Neural cell (in vitro differentiated cells): ENCODE measurements at regions not wholly inside any gene's neighbourhood (a gene's known extent, or its start where the extent isn't known, plus 50 kb on each side); places are given as distances from the start of the nearest gene placed in this dataset.
A peak's percentile ranks its signal among the peaks of the same experiment; 100 is the strongest.

Experiments
- H2AFZ ChIP-seq: fragments of 200-600, 300-800 bp; sonication (generic), shearing (Covaris generic); 2 replicates; pipeline ENCODE4 v1.6.0; 2014; ENCODE audit warnings: low read depth, mild to moderate bottlenecking, antibody characterized with exemption, low read length, moderate library complexity
- H3F3A ChIP-seq: fragments of 200-600 bp; shearing (Covaris generic); 2 replicates; pipeline ENCODE4 v1.6.1; 2016; ENCODE audit warnings: mild to moderate bottlenecking, moderate library complexity, mixed read lengths, antibody characterized with exemption, low read length; ENCODE audit not compliant: insufficient read depth, poor library complexity, severe bottlenecking
- H3K27ac ChIP-seq: fragments of 200-600, 300-800 bp; sonication (generic), shearing (Covaris generic); 2 replicates; pipeline ENCODE4 v1.5.1; 2014; ENCODE audit warnings: mild to moderate bottlenecking, low read length, moderate library complexity
- H3K27me3 ChIP-seq: fragments of 300-800, 200-600 bp; sonication (generic), shearing (Covaris generic); 2 replicates; pipeline ENCODE4 v1.6.0; 2014; ENCODE audit warnings: mild to moderate bottlenecking, low read depth, low read length, moderate library complexity; ENCODE audit not compliant: insufficient read depth
- H3K36me3 ChIP-seq: fragments of 300-800, 200-600 bp; sonication (generic), shearing (Covaris generic); 2 replicates; pipeline ENCODE4 v1.5.1; 2014; ENCODE audit warnings: mild to moderate bottlenecking, antibody characterized with exemption, low read length, moderate library complexity; ENCODE audit not compliant: insufficient read depth
- H3K4me2 ChIP-seq: fragments of 300-800, 200-600 bp; sonication (generic), shearing (Covaris generic); 2 replicates; pipeline ENCODE4 v1.6.0; 2014; ENCODE audit warnings: mild to moderate bottlenecking, low read length
- H3K4me3 ChIP-seq: fragments of 300-800, 200-600 bp; sonication (generic), shearing (Covaris generic); 2 replicates; pipeline ENCODE4 v1.5.1; 2014; ENCODE audit warnings: mild to moderate bottlenecking, low read length, moderate library complexity
- H3K79me2 ChIP-seq: fragments of 200-600 bp; shearing (Covaris generic); replicated peaks from 2 replicates; pipeline ENCODE4 v1.6.0; 2014; ENCODE audit warnings: mild to moderate bottlenecking, low read length, moderate library complexity; ENCODE audit not compliant: insufficient read depth
- H3K9ac ChIP-seq: fragments of 300-800, 200-600 bp; sonication (generic), shearing (Covaris generic); 2 replicates; pipeline ENCODE4 v1.6.1; 2016; ENCODE audit warnings: mild to moderate bottlenecking, low read length, mixed read lengths
- H3K9me2 ChIP-seq: fragments of 200-600 bp; shearing (Covaris generic); 2 replicates; pipeline ENCODE4 v1.6.1; 2016; ENCODE audit warnings: mild to moderate bottlenecking, low read length, mixed read lengths; ENCODE audit not compliant: insufficient read depth
- H3K9me3 ChIP-seq: fragments of 200-600, 300-800 bp; sonication (generic), shearing (Covaris generic); 2 replicates; pipeline ENCODE4 v1.6.1; 2016; ENCODE audit warnings: mild to moderate bottlenecking, mixed run types, low read length, moderate library complexity, mixed read lengths
- H4K20me1 ChIP-seq: fragments of 200-600 bp; shearing (Covaris generic); 2 replicates; pipeline ENCODE4 v1.6.1; 2016; ENCODE audit warnings: mild to moderate bottlenecking, mixed run types; ENCODE audit not compliant: insufficient read depth
- EP300 ChIP-seq: fragments of 450-650 bp; conservative IDR thresholded peaks from 2 replicates; pipeline ENCODE4 v1.6.1; 2014; ENCODE audit warnings: antibody characterized with exemption, mild to moderate bottlenecking, moderate library complexity; ENCODE audit not compliant: poor library complexity, severe bottlenecking
- EZH2 ChIP-seq: fragments of 200-600, 300-800 bp; shearing (Covaris generic), sonication (generic); IDR thresholded peaks from 2 replicates; pipeline ENCODE4 v1.6.1; 2014; ENCODE audit warnings: antibody characterized with exemption, low read length, borderline replicate concordance, mild to moderate bottlenecking; ENCODE audit not compliant: insufficient read depth, poor library complexity, severe bottlenecking
- MXI1 ChIP-seq: fragments of 450-650 bp; conservative IDR thresholded peaks from 2 replicates; pipeline ENCODE4 v1.6.1; 2014; ENCODE audit warnings: antibody characterized with exemption, mild to moderate bottlenecking; ENCODE audit not compliant: poor library complexity, severe bottlenecking
- POLR2AphosphoS5 ChIP-seq: IDR thresholded peaks from 2 replicates; pipeline ENCODE4 v1.6.1; 2012
- RAD21 ChIP-seq: fragments of 450-650 bp; conservative IDR thresholded peaks from 2 replicates; pipeline ENCODE4 v1.6.1; 2014; ENCODE audit warnings: antibody characterized with exemption, mild to moderate bottlenecking, moderate library complexity
- SMC3 ChIP-seq: fragments of 450-650 bp; conservative IDR thresholded peaks from 2 replicates; pipeline ENCODE4 v1.6.1; 2014; ENCODE audit warnings: antibody characterized with exemption, mild to moderate bottlenecking, moderate library complexity; ENCODE audit not compliant: poor library complexity
- TAF1 ChIP-seq: IDR thresholded peaks from 2 replicates; pipeline ENCODE4 v1.6.1; 2012; ENCODE audit warnings: low read depth
- TF ChIP-seq, protein P1 (sequence below): IDR thresholded peaks from 2 replicates; pipeline ENCODE4 v1.6.1; 2012; ENCODE audit warnings: borderline replicate concordance
- TF ChIP-seq, protein P2 (sequence below): fragments of 450-650 bp; IDR thresholded peaks from 2 replicates; pipeline ENCODE4 v1.5.1; 2014; ENCODE audit warnings: antibody characterized with exemption, mild to moderate bottlenecking, moderate library complexity; ENCODE audit not compliant: poor library complexity, severe bottlenecking

DNA sequence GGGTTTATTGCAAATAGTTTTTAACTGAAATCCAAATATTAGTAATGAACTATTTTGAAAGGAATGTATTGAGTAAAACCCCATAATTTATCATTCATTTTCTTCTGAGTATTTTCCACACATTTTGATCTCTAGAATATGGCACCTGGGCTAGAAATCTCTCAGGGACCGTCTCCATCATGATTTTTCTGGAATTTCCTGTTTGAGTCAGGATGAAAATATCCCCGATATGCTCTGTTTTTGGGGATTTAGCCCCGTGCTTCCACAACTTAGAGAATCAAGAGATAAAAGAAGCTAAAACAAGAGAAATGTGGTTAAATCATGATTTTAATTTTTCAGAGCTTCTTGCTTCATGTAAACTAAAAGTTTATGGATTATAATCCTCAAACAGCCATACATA lies 114.2 kb downstream of the SPCS3 start:
- no peak overlapping the region for H2AFZ ChIP-seq
- no peaks in the 10 kb centered on the region for H3K79me2 ChIP-seq

DNA sequence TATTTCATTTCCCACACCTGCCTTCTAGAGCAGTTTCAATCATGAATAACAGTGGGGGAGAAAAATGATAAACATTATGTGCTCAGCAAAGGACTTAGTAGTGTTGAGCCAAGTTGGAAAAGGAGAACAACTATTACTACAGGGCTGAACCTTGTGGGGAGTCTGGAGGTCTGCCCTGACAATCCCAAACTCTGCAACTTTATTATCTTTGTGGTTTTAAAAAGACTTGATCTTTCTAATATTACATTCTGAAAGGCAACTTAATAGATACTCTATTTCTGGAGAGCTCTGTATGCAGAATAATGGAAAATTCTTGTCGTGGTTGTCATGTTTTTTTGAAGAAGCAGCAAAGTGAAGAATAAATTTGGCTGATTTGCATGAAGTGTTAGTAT lies 116.1 kb downstream of the SPCS3 start:
- Histone ChIP-seq H3K27me3 (no peaks in the 10 kb centered on the region), H3K9me2 (no peaks in the 10 kb centered on the region), H3F3A (peaks cover 3% of the 10 kb centered on the region), H3K4me3 (peak overlapping the region; percentile 28), H3K36me3 (no peaks in the 10 kb centered on the region), H2AFZ (no peak overlapping the region), H3K79me2 (no peaks in the 10 kb centered on the region), H3K4me2 (peak overlapping the region; percentile 17), H4K20me1 (no peaks in the 10 kb centered on the region), H3K9ac (peak overlapping the region; percentile 47), H3K9me3 (no peaks in the 10 kb centered on the region), H3K27ac (peak overlapping the region; percentile 92)
- TF ChIP-seq EP300: no peak
- TF ChIP-seq MXI1: no peak
- no peak for TF ChIP-seq SMC3
- TF ChIP-seq, protein P1, sequence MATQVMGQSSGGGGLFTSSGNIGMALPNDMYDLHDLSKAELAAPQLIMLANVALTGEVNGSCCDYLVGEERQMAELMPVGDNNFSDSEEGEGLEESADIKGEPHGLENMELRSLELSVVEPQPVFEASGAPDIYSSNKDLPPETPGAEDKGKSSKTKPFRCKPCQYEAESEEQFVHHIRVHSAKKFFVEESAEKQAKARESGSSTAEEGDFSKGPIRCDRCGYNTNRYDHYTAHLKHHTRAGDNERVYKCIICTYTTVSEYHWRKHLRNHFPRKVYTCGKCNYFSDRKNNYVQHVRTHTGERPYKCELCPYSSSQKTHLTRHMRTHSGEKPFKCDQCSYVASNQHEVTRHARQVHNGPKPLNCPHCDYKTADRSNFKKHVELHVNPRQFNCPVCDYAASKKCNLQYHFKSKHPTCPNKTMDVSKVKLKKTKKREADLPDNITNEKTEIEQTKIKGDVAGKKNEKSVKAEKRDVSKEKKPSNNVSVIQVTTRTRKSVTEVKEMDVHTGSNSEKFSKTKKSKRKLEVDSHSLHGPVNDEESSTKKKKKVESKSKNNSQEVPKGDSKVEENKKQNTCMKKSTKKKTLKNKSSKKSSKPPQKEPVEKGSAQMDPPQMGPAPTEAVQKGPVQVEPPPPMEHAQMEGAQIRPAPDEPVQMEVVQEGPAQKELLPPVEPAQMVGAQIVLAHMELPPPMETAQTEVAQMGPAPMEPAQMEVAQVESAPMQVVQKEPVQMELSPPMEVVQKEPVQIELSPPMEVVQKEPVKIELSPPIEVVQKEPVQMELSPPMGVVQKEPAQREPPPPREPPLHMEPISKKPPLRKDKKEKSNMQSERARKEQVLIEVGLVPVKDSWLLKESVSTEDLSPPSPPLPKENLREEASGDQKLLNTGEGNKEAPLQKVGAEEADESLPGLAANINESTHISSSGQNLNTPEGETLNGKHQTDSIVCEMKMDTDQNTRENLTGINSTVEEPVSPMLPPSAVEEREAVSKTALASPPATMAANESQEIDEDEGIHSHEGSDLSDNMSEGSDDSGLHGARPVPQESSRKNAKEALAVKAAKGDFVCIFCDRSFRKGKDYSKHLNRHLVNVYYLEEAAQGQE: no peak
- no peak for TF ChIP-seq POLR2AphosphoS5
- TF ChIP-seq, protein P2, sequence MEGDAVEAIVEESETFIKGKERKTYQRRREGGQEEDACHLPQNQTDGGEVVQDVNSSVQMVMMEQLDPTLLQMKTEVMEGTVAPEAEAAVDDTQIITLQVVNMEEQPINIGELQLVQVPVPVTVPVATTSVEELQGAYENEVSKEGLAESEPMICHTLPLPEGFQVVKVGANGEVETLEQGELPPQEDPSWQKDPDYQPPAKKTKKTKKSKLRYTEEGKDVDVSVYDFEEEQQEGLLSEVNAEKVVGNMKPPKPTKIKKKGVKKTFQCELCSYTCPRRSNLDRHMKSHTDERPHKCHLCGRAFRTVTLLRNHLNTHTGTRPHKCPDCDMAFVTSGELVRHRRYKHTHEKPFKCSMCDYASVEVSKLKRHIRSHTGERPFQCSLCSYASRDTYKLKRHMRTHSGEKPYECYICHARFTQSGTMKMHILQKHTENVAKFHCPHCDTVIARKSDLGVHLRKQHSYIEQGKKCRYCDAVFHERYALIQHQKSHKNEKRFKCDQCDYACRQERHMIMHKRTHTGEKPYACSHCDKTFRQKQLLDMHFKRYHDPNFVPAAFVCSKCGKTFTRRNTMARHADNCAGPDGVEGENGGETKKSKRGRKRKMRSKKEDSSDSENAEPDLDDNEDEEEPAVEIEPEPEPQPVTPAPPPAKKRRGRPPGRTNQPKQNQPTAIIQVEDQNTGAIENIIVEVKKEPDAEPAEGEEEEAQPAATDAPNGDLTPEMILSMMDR: no peak
- TF ChIP-seq TAF1: no peak

More for the DNA sequence above, 114.2 kb downstream of the SPCS3 start:
- Histone ChIP-seq H3K27ac (peak overlapping the region; percentile 92), H3K9me2 (no peaks in the 10 kb centered on the region), H3F3A (peaks cover 3% of the 10 kb centered on the region), H3K9ac (no peak overlapping the region), H3K27me3 (no peaks in the 10 kb centered on the region), H3K4me3 (no peak overlapping the region), H3K9me3 (no peaks in the 10 kb centered on the region), H3K36me3 (no peaks in the 10 kb centered on the region), H4K20me1 (no peaks in the 10 kb centered on the region), H3K4me2 (no peak overlapping the region)
- TF ChIP-seq RAD21 (no peak), POLR2AphosphoS5 (no peak), EP300 (no peak), EZH2 (no peak), TAF1 (no peak), MXI1 (no peak), SMC3 (no peak)
- TF ChIP-seq, protein P1: no peak
- TF ChIP-seq, protein P2: no peak
